Activated CD4-positive, CD25-positive, alpha-beta regulatory T cell treated with anti-CD3 and anti-CD28 coated beads, Interleukin-2, amount 50 U/mL, for 72 hours (primary cell): ENCODE measurements at regions not wholly inside any gene's neighbourhood (a gene's known extent, or its start where the extent isn't known, plus 50 kb on each side); places are given as distances from the start of the nearest gene placed in this dataset.
"Not testable (repeated sequence)": the region's sequence is repeated elsewhere in the genome, so short reads cannot be mapped to it uniquely, and the experiment has no call there.

ENCODE experiments used
- DNase-seq: peaks from one replicate; pipeline ENCODE4 v3.0.0; 2021

GRCh38 chr5:119299242-119299614, 56.6 kb upstream of the TNFAIP8 start:
- DNase-seq = not testable (repeated sequence)

GRCh38 chr5:119299615-119300310, 56.1 kb upstream of the TNFAIP8 start:
- DNase-seq = peak; percentile 67

GRCh38 chr5:119300311-119300670, 55.5 kb upstream of the TNFAIP8 start:
- DNase-seq = no peak

GRCh38 chr5:119301210-119301609, 54.6 kb upstream of the TNFAIP8 start:
- no peak for DNase-seq

GRCh38 chr5:119301906-119302305, 53.9 kb upstream of the TNFAIP8 start:
- DNase-seq = no peak

- no peak for DNase-seq
Observed at GRCh38 chr5:119302449-119302848, 53.4 kb upstream of the TNFAIP8 start.

- DNase-seq = no peak
Observed at GRCh38 chr5:119302916-119303897, 52.6 kb upstream of the TNFAIP8 start.

GRCh38 chr5:119304439-119305211, 51.2 kb upstream of the TNFAIP8 start:
- DNase-seq = no peak
